GM12878 (cell line): ENCODE measurements at regions not wholly inside any gene's neighbourhood (a gene's known extent, or its start where the extent isn't known, plus 50 kb on each side); places are given as distances from the start of the nearest gene placed in this dataset.

Source experiments
- ATAC-seq: fragments of 200-7000 bp; cut with Tn5 transposase; 3 replicates; pipeline ENCODE4 v1.9.1; 2020; ENCODE audit warnings: mild to moderate bottlenecking, moderate library complexity
- BruUV-seq: library from RNA; stranded (reverse); fragments of 400-500 nt; replicated peaks from 2 replicates; lab custom pipeline; 2021; lab: Mats Ljungman, UMichigan
- CTCF ChIA-PET: fragments of 300-600 bp; sonication (Branson Sonifier 250); formaldehyde crosslinking; extraction: SDS; loops from one replicate; lab custom pipeline; 2021; ENCODE audit warnings: inconsistent platforms; lab: Yijun Ruan, JAX
- POLR2A ChIA-PET: fragments of 350-600 bp; formaldehyde crosslinking; extraction: SDS; loops from one replicate; lab custom pipeline; 2021; ENCODE audit warnings: inconsistent platforms; lab: Charles Lee
- RAD21 ChIA-PET: fragments of 300-600 bp; sonication (Branson Sonifier 250); formaldehyde crosslinking; loops from one replicate; lab custom pipeline; 2023; ENCODE audit warnings: antibody characterized with exemption; ENCODE audit not compliant: unreplicated experiment; lab: Charles Lee
- SMC1A ChIA-PET: fragments of 300-600 bp; sonication (Branson Sonifier 250); formaldehyde crosslinking; loops from one replicate; lab custom pipeline; 2023; ENCODE audit not compliant: unreplicated experiment, uncharacterized antibody; lab: Charles Lee
- DNase-seq: peaks from one replicate; pipeline ENCODE4 v3.0.0-alpha.2; 2011; ENCODE audit warnings: low read depth, low spot score
- FAIRE-seq: peaks from 3 replicates; lab custom pipeline; 2011; peaks lifted over from hg19 to GRCh38; lab: Jason Lieb, UNC
- H2AFZ ChIP-seq: 2 replicates; pipeline ENCODE4 v1.6.0; 2011; ENCODE audit warnings: low read depth, low read length, control low read depth; ENCODE audit not compliant: control insufficient read depth
- H3K27ac ChIP-seq: 2 replicates; pipeline ENCODE4 v1.5.1; 2011; ENCODE audit warnings: control low read depth; ENCODE audit not compliant: control insufficient read depth, insufficient read depth
- H3K27me3 ChIP-seq, 2 experiments: replicated peaks in 1 of 2; 2 replicates each; pipeline versions ENCODE4 v1.6.0 to v1.6.1; 2011; ENCODE audit warnings: low read length in 1 of 2; ENCODE audit not compliant: control insufficient read depth in 2 of 2, insufficient read depth in 2 of 2
- H3K36me3 ChIP-seq, 2 experiments: 2 replicates each; pipeline ENCODE4 v1.5.1; 2011; ENCODE audit warnings: low read length in 1 of 2; ENCODE audit not compliant: control insufficient read depth in 2 of 2, insufficient read depth in 2 of 2
- H3K4me1 ChIP-seq: 2 replicates; pipeline ENCODE4 v1.6.1; 2011; ENCODE audit warnings: mild to moderate bottlenecking, low read length, moderate library complexity, mixed read lengths; ENCODE audit not compliant: control insufficient read depth, insufficient read depth
- H3K4me2 ChIP-seq: 2 replicates; pipeline ENCODE4 v1.6.0; 2011; ENCODE audit warnings: control low read depth; ENCODE audit not compliant: control insufficient read depth, insufficient read depth
- H3K4me3 ChIP-seq: fragments of 200-600 bp; sonication (generic); 2 replicates; pipeline ENCODE4 v1.5.1; 2016
- H3K79me2 ChIP-seq: 2 replicates; pipeline ENCODE4 v1.6.0; 2011; ENCODE audit warnings: low read length; ENCODE audit not compliant: control insufficient read depth, insufficient read depth
- H3K9ac ChIP-seq: 2 replicates; pipeline ENCODE4 v1.8.0; 2011; ENCODE audit warnings: low read length, control low read depth, mixed read lengths; ENCODE audit not compliant: control insufficient read depth, insufficient read depth
- H3K9me3 ChIP-seq: replicated peaks from 3 replicates; pipeline ENCODE4 v1.5.1; 2011; ENCODE audit warnings: mild to moderate bottlenecking, low read length; ENCODE audit not compliant: control insufficient read depth, insufficient read depth
- H4K20me1 ChIP-seq: 2 replicates; pipeline ENCODE4 v1.6.0; 2011; ENCODE audit not compliant: control insufficient read depth, insufficient read depth
- HCFC1 ChIP-seq: fragments of 150-350 bp; IDR thresholded peaks from 2 replicates; pipeline ENCODE4 v1.6.1; 2014; ENCODE audit warnings: low read length
- ZBTB11 ChIP-seq: fragments of 450-650 bp; formaldehyde crosslinking; IDR thresholded peaks from 2 replicates; pipeline ENCODE4 v1.5.0; 2022; ENCODE audit warnings: mild to moderate bottlenecking, missing genetic modification characterization
- WGBS: methylation state at CpG from one replicate; pipeline ENCODE4 v1.1.6; 2016; ENCODE audit warnings: low lambda C conversion rate; ENCODE audit not compliant: insufficient replicate concordance, insufficient coverage; ENCODE audit errors: missing lambda C conversion rate; 5-methylcytosine and 5-hydroxymethylcytosine counted together
- in situ Hi-C: fragments of 300-500 bp; cut with MboI; formaldehyde crosslinking; loops from 9 replicates; pipeline ENCODE4 v1.14.3; 2018; ENCODE audit warnings: mixed read lengths
- intact Hi-C: fragments of 100-400 bp; cut with micrococcal nuclease; formaldehyde crosslinking; loops from one replicate; pipeline ENCODE4 v1.14.2; 2022; ENCODE audit not compliant: unreplicated experiment

- DNase-seq (no peak), FAIRE-seq (no peak)
- no peak overlapping the region for H3K27ac ChIP-seq
- ChIA-PET CTCF (no interaction called here), RAD21 (no interaction called here), POLR2A (no interaction called here), SMC1A (no interaction called here)
- no peaks in the 10 kb centered on the region; a peak in 1 of 4 replicates for H3K27me3 ChIP-seq
- no peaks in the 10 kb centered on the region for H3K36me3 ChIP-seq
- H4K20me1 ChIP-seq = no peaks in the 10 kb centered on the region
- in situ Hi-C loops (loop anchor here (25.0 kb wide), 1 partner anchor 2005 kb away; no protein-coding TSS in a partner anchor), intact Hi-C loops (no loop called here)
- H3K9me3 ChIP-seq = no peaks in the 10 kb centered on the region
- no peak overlapping the region for H3K4me2 ChIP-seq
- no peak overlapping the region for H3K9ac ChIP-seq
- TF ChIP-seq ZBTB11 (CRISPR knock-in tag) (no peak), HCFC1 (no peak)
- TF ChIP-seq, all 136 proteins: peak for 0
- Histone ChIP-seq H3K79me2 (no peaks in the 10 kb centered on the region), H3K4me1 (no peaks in the 10 kb centered on the region), H2AFZ (no peak overlapping the region), H3K4me3 (no peak overlapping the region)
- BruUV-seq = no TSS peak
- WGBS = 45% methylated on average over 6 of the region's 6 CpGs
- ATAC-seq = no peak
Observed at GRCh38 chr18:8942021-8942908, 160.2 kb upstream of the NDUFV2 start.
